ENCODE measurements at regions not wholly inside any gene's neighbourhood (a gene's known extent, or its start where the extent isn't known, plus 50 kb on each side); places are given as distances from the start of the nearest gene placed in this dataset.
A peak's percentile ranks its signal among the peaks of the same experiment; 100 is the strongest.

DNA sequence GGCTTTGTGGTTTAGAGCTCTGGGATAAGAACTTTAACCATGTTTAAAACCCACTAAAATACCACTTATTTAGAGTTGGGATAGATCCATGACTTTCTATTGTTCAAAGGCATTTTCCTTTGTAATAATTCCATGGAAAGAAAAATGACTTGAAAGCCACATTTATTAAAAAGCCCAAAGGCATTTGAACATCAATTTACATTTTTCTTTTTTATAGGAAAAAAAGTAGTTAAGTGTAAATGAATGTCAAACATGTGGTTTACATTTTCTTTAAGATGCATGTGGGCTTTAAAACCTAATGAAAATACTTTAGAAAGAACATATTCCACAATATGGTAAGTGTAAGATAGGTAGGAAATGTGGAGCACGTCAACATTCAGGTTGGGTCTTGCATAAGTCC is 443.2 kb downstream of the TOX3 start:
- TF ChIP-seq, protein P1, sequence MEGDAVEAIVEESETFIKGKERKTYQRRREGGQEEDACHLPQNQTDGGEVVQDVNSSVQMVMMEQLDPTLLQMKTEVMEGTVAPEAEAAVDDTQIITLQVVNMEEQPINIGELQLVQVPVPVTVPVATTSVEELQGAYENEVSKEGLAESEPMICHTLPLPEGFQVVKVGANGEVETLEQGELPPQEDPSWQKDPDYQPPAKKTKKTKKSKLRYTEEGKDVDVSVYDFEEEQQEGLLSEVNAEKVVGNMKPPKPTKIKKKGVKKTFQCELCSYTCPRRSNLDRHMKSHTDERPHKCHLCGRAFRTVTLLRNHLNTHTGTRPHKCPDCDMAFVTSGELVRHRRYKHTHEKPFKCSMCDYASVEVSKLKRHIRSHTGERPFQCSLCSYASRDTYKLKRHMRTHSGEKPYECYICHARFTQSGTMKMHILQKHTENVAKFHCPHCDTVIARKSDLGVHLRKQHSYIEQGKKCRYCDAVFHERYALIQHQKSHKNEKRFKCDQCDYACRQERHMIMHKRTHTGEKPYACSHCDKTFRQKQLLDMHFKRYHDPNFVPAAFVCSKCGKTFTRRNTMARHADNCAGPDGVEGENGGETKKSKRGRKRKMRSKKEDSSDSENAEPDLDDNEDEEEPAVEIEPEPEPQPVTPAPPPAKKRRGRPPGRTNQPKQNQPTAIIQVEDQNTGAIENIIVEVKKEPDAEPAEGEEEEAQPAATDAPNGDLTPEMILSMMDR (conservative IDR thresholded peaks at IDR 0.05; ENCODE audit: control insufficient read depth, insufficient read depth, low read depth, low read length) = no peak
- no peak overlapping the region for H3K4me3 ChIP-seq (ENCODE audit: control insufficient read depth, low read depth, low read length)
- no peak for DNase-seq (ENCODE audit: low read depth)

DNA sequence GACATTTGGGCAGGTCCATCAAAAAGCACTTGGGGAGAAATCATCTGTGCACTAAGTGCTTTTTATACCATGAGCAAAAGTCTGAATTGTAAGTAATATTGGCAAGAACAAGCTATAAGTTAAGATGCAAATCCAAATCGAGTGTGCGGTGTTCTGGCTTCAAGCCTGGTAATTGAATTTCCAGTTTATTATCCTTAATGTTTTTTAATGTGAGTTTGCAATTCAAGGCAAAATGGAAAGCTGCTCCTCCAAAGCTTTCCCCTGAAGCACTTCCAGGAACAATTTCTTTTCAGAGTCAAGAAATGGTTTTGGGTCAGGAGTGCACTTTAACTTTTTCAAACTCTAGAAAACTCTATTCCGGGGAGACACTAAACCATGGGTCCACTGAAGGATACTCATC is 445.7 kb downstream of the TOX3 start:
- DNase-seq (ENCODE audit: low read depth) = no peak
- TF ChIP-seq, protein P1 (conservative IDR thresholded peaks at IDR 0.05; ENCODE audit: control insufficient read depth, insufficient read depth, low read depth, low read length) = no peak
- no peak overlapping the region for H3K4me3 ChIP-seq (ENCODE audit: control insufficient read depth, low read depth, low read length)

DNA sequence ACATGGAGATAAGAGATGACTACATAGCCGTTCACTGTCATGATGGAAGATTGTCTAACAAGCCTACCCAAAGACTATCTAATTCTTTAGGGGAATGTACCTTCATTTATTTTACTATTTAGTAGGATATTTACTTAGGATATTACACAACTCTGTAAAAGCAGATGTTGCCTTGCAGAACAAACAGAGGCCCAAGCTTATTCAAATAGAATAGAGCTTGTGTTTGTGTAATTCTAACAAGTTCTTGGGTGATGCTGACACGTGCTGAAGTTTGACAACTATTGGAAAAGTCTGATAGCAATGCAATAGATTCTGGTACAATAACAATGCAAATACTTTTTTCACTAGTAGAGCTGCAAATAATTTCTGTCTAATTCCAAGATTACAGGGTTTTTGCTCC is 447.6 kb downstream of the TOX3 start:
- no peak overlapping the region for H3K4me3 ChIP-seq (ENCODE audit: control insufficient read depth, low read depth, low read length)
- DNase-seq (ENCODE audit: low read depth) = no peak
- TF ChIP-seq, protein P1 (conservative IDR thresholded peaks at IDR 0.05; ENCODE audit: control insufficient read depth, insufficient read depth, low read depth, low read length) = no peak

DNA sequence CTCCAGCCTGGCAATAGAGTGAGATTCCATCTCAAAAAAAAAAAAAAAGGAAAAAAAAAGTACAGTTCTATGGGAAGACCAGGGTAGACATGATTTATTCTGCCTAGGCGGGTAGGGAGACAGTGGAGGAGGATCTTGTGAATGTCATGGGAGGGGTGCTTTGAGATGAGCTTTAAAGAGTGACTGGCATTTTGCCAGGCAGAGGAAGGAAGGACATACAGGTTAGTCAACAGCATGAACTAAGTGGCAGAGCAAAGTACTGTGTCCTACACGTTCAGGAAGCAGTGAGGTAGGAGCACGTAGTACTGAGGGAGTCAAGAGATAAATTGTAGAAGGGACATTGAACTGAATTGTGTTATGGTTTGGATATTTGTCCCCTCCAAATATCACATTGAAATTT is 451.5 kb downstream of the TOX3 start:
- TF ChIP-seq, protein P1 (conservative IDR thresholded peaks at IDR 0.05; ENCODE audit: control insufficient read depth, insufficient read depth, low read depth, low read length) = no peak
- DNase-seq (ENCODE audit: low read depth) = no peak
- H3K4me3 ChIP-seq (ENCODE audit: control insufficient read depth, low read depth, low read length) = no peak overlapping the region

DNA sequence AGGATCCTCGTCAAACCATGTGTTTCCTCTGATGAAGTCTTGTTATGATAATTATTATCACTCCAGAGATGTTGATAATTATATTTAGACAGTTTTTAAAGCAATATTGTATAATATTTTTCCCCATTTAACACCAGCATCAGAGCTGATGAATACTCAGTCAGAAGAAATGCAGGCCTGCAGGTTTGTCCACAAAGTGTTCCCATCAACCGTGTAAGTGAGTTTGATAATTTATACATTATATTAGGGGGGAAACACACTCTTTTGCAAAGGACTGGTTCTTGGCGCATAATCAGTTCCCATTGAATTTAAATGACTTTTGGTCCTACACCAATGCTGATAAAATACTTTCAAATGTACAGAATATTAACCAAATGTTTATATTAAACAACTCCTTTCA is 454.8 kb downstream of the TOX3 start:
- H3K4me3 ChIP-seq (ENCODE audit: control insufficient read depth, low read depth, low read length) = no peak overlapping the region
- TF ChIP-seq, protein P1 (conservative IDR thresholded peaks at IDR 0.05; ENCODE audit: control insufficient read depth, insufficient read depth, low read depth, low read length) = no peak
- no peak for DNase-seq (ENCODE audit: low read depth)

DNA sequence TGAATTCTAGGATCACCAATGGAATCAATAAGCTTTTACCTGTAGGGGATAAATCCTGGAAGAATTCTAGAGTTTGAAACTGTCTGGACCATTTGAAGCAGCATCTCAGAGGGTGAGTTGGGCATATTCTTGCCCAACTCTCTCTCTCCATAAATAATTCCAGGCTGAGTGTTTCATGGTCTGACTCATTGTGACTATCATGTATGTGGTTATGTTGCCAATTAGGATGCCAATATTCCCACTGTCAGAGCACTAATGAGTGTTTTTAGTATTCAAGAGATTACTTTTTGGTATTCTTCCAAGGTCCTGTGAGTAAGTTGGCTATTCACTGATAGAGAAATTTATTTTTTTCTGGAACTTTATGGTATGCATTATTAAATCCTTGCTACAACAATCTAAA is 456.9 kb downstream of the TOX3 start:
- H3K4me3 ChIP-seq (ENCODE audit: control insufficient read depth, low read depth, low read length) = no peak overlapping the region
- TF ChIP-seq, protein P1 (conservative IDR thresholded peaks at IDR 0.05; ENCODE audit: control insufficient read depth, insufficient read depth, low read depth, low read length) = no peak
- DNase-seq (ENCODE audit: low read depth) = peak; percentile 8

DNA sequence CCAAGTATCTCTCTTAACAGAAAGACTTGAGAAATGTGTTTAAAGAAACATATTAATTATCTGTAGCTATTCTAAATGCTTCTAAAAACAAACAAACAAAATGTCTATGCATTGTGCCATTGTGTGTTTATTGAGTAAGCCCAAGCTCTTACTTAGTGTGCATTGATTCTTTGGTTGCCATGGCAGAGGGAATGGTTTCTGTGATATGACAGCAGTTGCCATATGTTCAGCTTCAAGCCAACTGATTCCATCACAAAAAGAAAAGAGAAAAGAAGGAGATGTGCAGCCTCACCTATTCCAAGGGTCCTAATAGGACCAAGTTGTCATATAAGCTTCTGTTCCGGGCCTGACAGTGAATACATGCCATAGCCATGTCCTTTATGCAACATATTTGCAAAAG is 457.5 kb downstream of the TOX3 start:
- no peak for DNase-seq (ENCODE audit: low read depth)
- TF ChIP-seq, protein P1 (conservative IDR thresholded peaks at IDR 0.05; ENCODE audit: control insufficient read depth, insufficient read depth, low read depth, low read length) = no peak
- no peak overlapping the region for H3K4me3 ChIP-seq (ENCODE audit: control insufficient read depth, low read depth, low read length)
